Activated CD8-positive, alpha-beta memory T cell treated with anti-CD3 and anti-CD28 coated beads, Interleukin-2, amount 10 ng/mL, durations not matched to agents 7 days and 5 days (primary cell): ENCODE measurements at regions not wholly inside any gene's neighbourhood (a gene's known extent, or its start where the extent isn't known, plus 50 kb on each side); places are given as distances from the start of the nearest gene placed in this dataset.

Source experiments
- ATAC-seq: fragments of 150-1000 bp; cut with Tn5 transposase; one replicate; pipeline ENCODE4 v1.10.0; 2021; ENCODE audit warnings: moderate library complexity
- CTCF ChIA-PET: fragments of 350-600 bp; sonication (Branson Sonifier 250); formaldehyde crosslinking; loops from one replicate; lab custom pipeline; 2021; ENCODE audit warnings: antibody characterized with exemption; lab: Charles Lee
- DNase-seq: peaks from one replicate; pipeline ENCODE4 v3.0.0-alpha.2; 2020
- H3K27ac Mint-ChIP-seq: one replicate; pipeline ENCODE4 v1.8.0; 2021; ENCODE audit warnings: mild to moderate bottlenecking, mixed read lengths
- H3K27me3 Mint-ChIP-seq: one replicate; pipeline ENCODE4 v1.8.0; 2021; ENCODE audit warnings: mixed read lengths
- H3K36me3 Mint-ChIP-seq: one replicate; pipeline ENCODE4 v1.8.0; 2021; ENCODE audit warnings: mild to moderate bottlenecking, mixed read lengths
- H3K4me1 Mint-ChIP-seq: one replicate; pipeline ENCODE4 v1.8.0; 2021; ENCODE audit warnings: mixed read lengths
- H3K4me3 Mint-ChIP-seq: one replicate; pipeline ENCODE4 v1.8.0; 2021; ENCODE audit warnings: mild to moderate bottlenecking, moderate library complexity, mixed read lengths
- H3K9me3 Mint-ChIP-seq: one replicate; pipeline ENCODE4 v1.8.0; 2022; ENCODE audit warnings: low read depth, mixed read lengths

DNA sequence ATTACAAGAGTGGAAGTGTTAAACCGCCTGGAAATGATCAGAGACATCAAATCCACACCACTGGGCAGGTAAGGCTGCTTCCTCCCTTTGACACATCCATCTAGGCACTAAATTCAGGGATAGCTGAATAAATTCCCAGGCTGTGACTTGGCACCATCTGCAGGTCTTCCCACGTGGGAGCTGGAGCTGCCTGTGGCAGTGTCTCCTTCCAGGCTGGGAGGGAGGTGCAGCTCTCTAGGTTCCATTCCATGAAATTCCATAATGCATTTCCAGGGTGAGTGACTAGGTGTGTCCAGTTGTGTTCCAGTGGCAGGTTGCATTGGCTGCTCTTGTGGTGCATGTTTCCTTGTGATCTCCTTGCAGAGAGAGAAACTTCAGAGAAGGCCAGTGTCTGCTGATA is 188.9 kb upstream of the CXCR4 start:
- Mint-ChIP-seq H3K4me3 (no peak overlapping the region), H3K4me1 (peaks cover 33% of the 10 kb centered on the region), H3K9me3 (no peaks in the 10 kb centered on the region), H3K36me3 (peaks cover 6% of the 10 kb centered on the region), H3K27me3 (peaks cover 6% of the 10 kb centered on the region), H3K27ac (no peak overlapping the region)
- ATAC-seq (no peak), DNase-seq (no peak)
- CTCF ChIA-PET: no interaction called here

DNA sequence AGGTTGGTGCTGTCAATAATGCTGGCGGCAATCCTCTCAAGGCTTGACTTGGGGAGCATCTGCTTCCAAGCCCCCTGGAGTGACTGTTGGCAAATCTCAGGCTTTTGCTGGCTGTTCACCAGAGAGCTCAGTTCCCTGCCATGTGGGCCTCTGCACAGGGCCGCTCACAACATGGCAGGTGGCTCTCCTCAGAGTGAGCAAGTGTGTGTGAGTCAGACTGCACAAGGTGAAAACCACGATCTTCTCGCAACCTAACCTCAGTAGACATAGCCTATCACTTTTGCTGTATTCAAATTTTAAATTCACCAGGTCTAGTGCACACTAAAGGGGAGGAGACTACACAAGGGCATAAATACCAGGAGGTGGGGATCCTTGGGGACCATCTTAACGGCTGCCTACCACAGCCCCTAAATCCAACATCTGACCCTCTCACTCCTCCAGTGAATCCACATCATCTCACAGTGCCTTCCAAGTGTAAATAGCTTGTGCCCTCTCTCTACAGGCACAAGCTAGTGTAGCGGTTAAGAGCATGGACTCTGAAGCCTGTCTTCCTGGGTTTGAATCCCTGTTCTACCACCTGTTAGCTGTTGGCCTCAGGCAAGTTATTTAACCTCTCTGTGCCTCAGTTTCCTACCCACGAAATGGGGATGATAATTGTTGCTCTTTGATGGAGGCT is 187.7 kb upstream of the CXCR4 start:
- no peak overlapping the region for H3K4me3 Mint-ChIP-seq
- ATAC-seq (peak; percentile 96), DNase-seq (peak; percentile 75)
- H3K9me3 Mint-ChIP-seq: no peaks in the 10 kb centered on the region
- CTCF ChIA-PET: interaction anchor here (1.2 to 2.0 kb wide), 2 partner anchors 11 to 53 kb away, joined by 4 read pairs; no protein-coding TSS in a partner anchor
- H3K27ac Mint-ChIP-seq: peak overlapping the region; percentile 47
- peaks cover 6% of the 10 kb centered on the region for H3K36me3 Mint-ChIP-seq
- H3K4me1 Mint-ChIP-seq: peaks cover 23% of the 10 kb centered on the region
- peaks cover 6% of the 10 kb centered on the region for H3K27me3 Mint-ChIP-seq

GRCh38 chr2:136301006-136301405 is 183.1 kb upstream of the CXCR4 start:
- CTCF ChIA-PET: no interaction called here
- Mint-ChIP-seq H3K4me3 (no peak overlapping the region), H3K36me3 (peaks cover 2% of the 10 kb centered on the region)

DNA sequence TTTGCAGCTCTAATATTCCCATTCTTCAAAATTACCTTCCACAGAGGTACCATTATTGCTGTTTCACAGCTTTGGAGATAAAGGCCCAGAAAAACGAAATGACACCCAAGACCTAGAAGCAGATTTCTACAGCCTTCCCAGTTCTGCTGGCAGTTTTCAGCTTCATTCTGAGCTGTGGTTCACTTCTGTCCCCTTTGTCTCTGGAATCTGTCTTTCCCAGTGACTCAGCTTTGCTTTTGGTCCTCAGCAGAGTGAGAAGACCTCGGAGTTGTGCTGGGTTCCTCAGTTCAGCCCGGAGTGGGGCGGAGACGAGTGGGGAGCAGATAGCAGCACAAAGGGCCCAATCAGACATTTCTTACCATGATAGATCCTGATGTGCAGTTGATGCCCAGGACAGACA is 180.7 kb upstream of the CXCR4 start:
- no peak overlapping the region for H3K4me3 Mint-ChIP-seq
- H3K36me3 Mint-ChIP-seq: no peaks in the 10 kb centered on the region
- peaks cover 3% of the 10 kb centered on the region for H3K27me3 Mint-ChIP-seq
- H3K9me3 Mint-ChIP-seq: no peaks in the 10 kb centered on the region
- no peak overlapping the region for H3K27ac Mint-ChIP-seq
- CTCF ChIA-PET: no interaction called here
- no peak for ATAC-seq
- no peak for DNase-seq
- H3K4me1 Mint-ChIP-seq: no peaks in the 10 kb centered on the region

More at GRCh38 chr2:136301006-136301405, 183.1 kb upstream of the CXCR4 start:
- DNase-seq (no peak), ATAC-seq (no peak)
- peaks cover 6% of the 10 kb centered on the region for H3K27me3 Mint-ChIP-seq
- H3K9me3 Mint-ChIP-seq: no peaks in the 10 kb centered on the region
- no peak overlapping the region for H3K27ac Mint-ChIP-seq
- peaks cover 12% of the 10 kb centered on the region for H3K4me1 Mint-ChIP-seq

DNA sequence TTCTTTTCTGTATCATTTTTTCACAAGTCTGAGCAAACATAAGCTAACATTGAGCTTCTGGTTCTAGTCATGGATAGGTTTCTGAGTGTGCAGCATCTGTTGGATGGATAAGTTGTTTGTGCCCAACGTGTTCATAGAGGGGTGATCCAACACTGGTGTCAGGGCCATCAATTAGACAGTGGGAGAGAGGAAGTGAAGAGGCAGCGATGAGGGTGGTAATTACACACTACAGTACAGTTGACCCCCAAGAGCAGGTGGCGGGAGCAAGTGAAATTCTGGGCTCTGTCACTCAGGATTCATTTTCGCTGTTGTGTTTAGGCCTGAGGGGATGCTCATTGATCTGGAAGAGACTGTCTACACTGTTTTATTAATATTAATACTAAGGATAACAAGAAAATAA is 180.0 kb upstream of the CXCR4 start:
- CTCF ChIA-PET: no interaction called here
- Mint-ChIP-seq H3K4me3 (no peak overlapping the region), H3K27me3 (peaks cover 2% of the 10 kb centered on the region), H3K36me3 (no peaks in the 10 kb centered on the region), H3K4me1 (no peaks in the 10 kb centered on the region), H3K27ac (no peak overlapping the region), H3K9me3 (no peaks in the 10 kb centered on the region)
- ATAC-seq: no peak
- no peak for DNase-seq

GRCh38 chr2:136297312-136297711 is 179.4 kb upstream of the CXCR4 start:
- H3K27me3 Mint-ChIP-seq: no peaks in the 10 kb centered on the region
- H3K9me3 Mint-ChIP-seq: no peaks in the 10 kb centered on the region
- CTCF ChIA-PET: no interaction called here
- ATAC-seq (no peak), DNase-seq (no peak)
- H3K36me3 Mint-ChIP-seq: no peaks in the 10 kb centered on the region
- no peak overlapping the region for H3K4me3 Mint-ChIP-seq
- H3K27ac Mint-ChIP-seq: no peak overlapping the region
- H3K4me1 Mint-ChIP-seq: peaks cover 2% of the 10 kb centered on the region

DNA sequence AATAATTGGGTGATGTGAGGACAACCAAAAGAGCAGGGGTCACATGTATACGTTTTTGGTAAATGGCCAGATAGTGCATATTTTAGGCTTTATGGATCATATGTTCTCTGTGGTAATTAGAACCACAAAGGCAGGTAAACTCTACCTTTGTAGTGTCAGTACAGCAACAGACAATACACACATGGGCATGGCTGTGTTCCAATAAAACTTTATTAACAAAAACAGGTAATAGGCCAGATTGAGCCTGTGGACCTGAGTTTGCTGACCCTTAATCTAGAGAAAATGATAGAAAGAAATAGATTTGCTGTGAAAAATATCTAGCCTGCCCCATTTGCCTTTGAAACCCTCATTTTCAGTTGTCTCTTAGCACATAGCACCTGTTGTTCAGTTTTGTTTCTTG is 177.2 kb upstream of the CXCR4 start:
- DNase-seq: no peak
- Mint-ChIP-seq H3K4me3 (no peak overlapping the region), H3K27ac (no peak overlapping the region), H3K27me3 (no peaks in the 10 kb centered on the region), H3K9me3 (no peaks in the 10 kb centered on the region), H3K36me3 (peaks cover 3% of the 10 kb centered on the region), H3K4me1 (peaks cover 3% of the 10 kb centered on the region)
- CTCF ChIA-PET: interaction anchor here (0.7 kb wide), 1 partner anchor 202 kb away, joined by 5 read pairs; no protein-coding TSS in a partner anchor
- no peak for ATAC-seq

GRCh38 chr2:136291871-136292270 is 173.9 kb upstream of the CXCR4 start:
- no peak overlapping the region for H3K4me3 Mint-ChIP-seq
- ATAC-seq: no peak
- H3K27me3 Mint-ChIP-seq: no peaks in the 10 kb centered on the region
- CTCF ChIA-PET: no interaction called here
- H3K36me3 Mint-ChIP-seq: peaks cover 3% of the 10 kb centered on the region
- no peak for DNase-seq
- H3K27ac Mint-ChIP-seq: no peak overlapping the region
- peaks cover 3% of the 10 kb centered on the region for H3K4me1 Mint-ChIP-seq
- H3K9me3 Mint-ChIP-seq: no peaks in the 10 kb centered on the region

DNA sequence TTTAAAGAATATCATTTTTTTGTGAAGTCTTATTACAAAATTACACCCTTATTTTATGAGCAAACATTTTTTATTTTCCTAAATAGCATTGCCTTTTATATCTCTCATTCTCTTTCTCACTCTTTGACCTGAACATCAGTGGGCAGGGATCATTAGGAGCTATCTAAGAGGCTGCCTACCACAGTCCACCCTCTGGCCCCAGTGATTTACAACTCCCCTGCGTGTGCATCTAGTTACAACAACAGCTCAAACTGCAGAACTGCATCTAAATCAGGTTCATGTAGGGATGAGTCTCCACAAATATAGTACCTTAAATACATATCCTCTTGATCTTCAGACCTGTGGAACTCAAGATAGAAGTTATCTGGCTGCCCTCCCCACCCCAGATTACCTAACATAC is 172.4 kb upstream of the CXCR4 start:
- H3K9me3 Mint-ChIP-seq: no peaks in the 10 kb centered on the region
- CTCF ChIA-PET: no interaction called here
- H3K36me3 Mint-ChIP-seq: peaks cover 3% of the 10 kb centered on the region
- DNase-seq (no peak), ATAC-seq (no peak)
- H3K27ac Mint-ChIP-seq: no peak overlapping the region
- no peak overlapping the region for H3K4me3 Mint-ChIP-seq
- H3K27me3 Mint-ChIP-seq: no peaks in the 10 kb centered on the region
- H3K4me1 Mint-ChIP-seq: peaks cover 4% of the 10 kb centered on the region

GRCh38 chr2:136288249-136288648 is 170.3 kb upstream of the CXCR4 start:
- peaks cover 16% of the 10 kb centered on the region for H3K4me1 Mint-ChIP-seq
- no peaks in the 10 kb centered on the region for H3K9me3 Mint-ChIP-seq
- no peak for DNase-seq
- H3K36me3 Mint-ChIP-seq: peaks cover 3% of the 10 kb centered on the region
- no peak overlapping the region for H3K27ac Mint-ChIP-seq
- no peak overlapping the region for H3K4me3 Mint-ChIP-seq
- CTCF ChIA-PET: no interaction called here
- no peaks in the 10 kb centered on the region for H3K27me3 Mint-ChIP-seq
- ATAC-seq: no peak

DNA sequence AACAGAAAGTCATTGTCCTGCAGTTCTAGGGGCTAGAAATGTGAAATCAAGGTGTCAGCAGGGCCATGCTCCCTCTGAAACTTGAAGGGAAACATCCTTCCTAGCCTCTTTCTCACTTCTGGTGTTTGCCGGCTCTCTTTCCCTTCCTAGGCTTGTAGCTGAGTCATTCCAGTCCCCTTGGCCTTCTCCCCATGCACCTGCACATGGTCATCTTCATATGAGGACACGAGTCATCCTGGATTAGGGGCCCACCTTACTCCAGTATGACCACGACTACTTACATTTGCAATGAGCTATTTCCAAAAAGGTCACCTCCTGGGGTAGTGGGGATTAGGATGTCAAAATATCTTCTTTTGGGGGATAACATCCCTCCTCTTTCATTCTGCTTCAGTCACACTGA is 168.5 kb upstream of the CXCR4 start:
- Mint-ChIP-seq H3K4me1 (peaks cover 21% of the 10 kb centered on the region), H3K4me3 (no peak overlapping the region), H3K27me3 (no peaks in the 10 kb centered on the region), H3K36me3 (peaks cover 3% of the 10 kb centered on the region), H3K27ac (no peak overlapping the region), H3K9me3 (no peaks in the 10 kb centered on the region)
- DNase-seq (no peak), ATAC-seq (no peak)
- CTCF ChIA-PET: no interaction called here

GRCh38 chr2:136284226-136285119 is 166.5 kb upstream of the CXCR4 start:
- CTCF ChIA-PET: no interaction called here
- Mint-ChIP-seq H3K4me1 (peaks cover 31% of the 10 kb centered on the region), H3K27me3 (no peaks in the 10 kb centered on the region), H3K4me3 (no peak overlapping the region), H3K36me3 (no peaks in the 10 kb centered on the region), H3K27ac (no peak overlapping the region), H3K9me3 (no peaks in the 10 kb centered on the region)
- DNase-seq (no peak), ATAC-seq (no peak)

DNA sequence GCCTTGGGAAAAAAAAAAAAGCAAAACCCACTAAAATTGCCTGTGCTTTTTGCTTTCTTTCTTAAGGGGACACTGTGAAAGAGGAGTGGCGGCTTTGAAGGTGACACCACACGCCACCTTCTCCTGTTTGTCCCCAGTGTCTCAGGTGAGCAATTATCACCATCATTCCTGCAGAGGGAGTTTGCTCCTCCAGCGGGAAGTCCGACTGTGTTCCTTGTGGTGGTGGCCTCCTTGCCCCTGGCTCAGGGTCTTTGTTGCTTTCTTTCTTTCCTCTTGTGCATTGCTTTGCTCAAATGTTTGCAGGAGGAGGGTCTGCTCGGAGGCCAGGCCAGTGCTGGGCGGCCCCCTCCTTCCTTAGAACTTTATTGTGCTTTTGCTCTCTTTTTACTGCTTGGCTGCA is 164.3 kb upstream of the CXCR4 start:
- Mint-ChIP-seq H3K4me3 (no peak overlapping the region), H3K4me1 (peaks cover 31% of the 10 kb centered on the region), H3K27me3 (no peaks in the 10 kb centered on the region), H3K36me3 (no peaks in the 10 kb centered on the region), H3K27ac (no peak overlapping the region), H3K9me3 (no peaks in the 10 kb centered on the region)
- ATAC-seq (no peak), DNase-seq (no peak)
- CTCF ChIA-PET: no interaction called here
